Breast epithelium (tissue), 3 donors: ENCODE measurements at regions not wholly inside any gene's neighbourhood (a gene's known extent, or its start where the extent isn't known, plus 50 kb on each side); places are given as distances from the start of the nearest gene placed in this dataset.

ENCODE experiments used
- CTCF ChIP-seq, 3 donors: fragments of 450-650 bp; IDR thresholded peaks; one replicate each; pipeline ENCODE4 v1.5.1; 2016 to 2017; ENCODE audit warnings: antibody characterized with exemption in 3 of 3, mild to moderate bottlenecking in 3 of 3, moderate library complexity in 3 of 3
- POLR2A ChIP-seq: fragments of 450-650 bp; IDR thresholded peaks from one replicate; pipeline ENCODE4 v1.6.1; 2016; ENCODE audit warnings: antibody characterized with exemption, mild to moderate bottlenecking, moderate library complexity

GRCh38 chr4:187270154-187270553 lies 546.5 kb upstream of the FAT1 start:
- TF ChIP-seq CTCF (IDR thresholded peaks at IDR 0.05) (no peak), POLR2A (no peak)
